Activated T-helper 17 cell treated with anti-CD3 and anti-CD28 coated beads, Interleukin-2, amount 50 U/mL, for 72 hours (primary cell): ENCODE measurements at regions not wholly inside any gene's neighbourhood (a gene's known extent, or its start where the extent isn't known, plus 50 kb on each side); places are given as distances from the start of the nearest gene placed in this dataset.
"Not testable (repeated sequence)": the region's sequence is repeated elsewhere in the genome, so short reads cannot be mapped to it uniquely, and the experiment has no call there.

Source experiments
- ATAC-seq: fragments of 150-1000 bp; cut with Tn5 transposase; replicated peaks from 2 replicates; pipeline ENCODE4 v1.10.0; 2021; ENCODE audit warnings: mild to moderate bottlenecking, moderate library complexity
- H3K27ac Mint-ChIP-seq: one replicate; pipeline ENCODE4 v1.8.0; 2022; ENCODE audit warnings: mixed read lengths
- H3K27me3 Mint-ChIP-seq: one replicate; pipeline ENCODE4 v1.8.0; 2022; ENCODE audit warnings: mixed read lengths
- H3K36me3 Mint-ChIP-seq: one replicate; pipeline ENCODE4 v1.8.0; 2022; ENCODE audit warnings: low read depth, mild to moderate bottlenecking, mixed read lengths
- H3K4me1 Mint-ChIP-seq: one replicate; pipeline ENCODE4 v1.8.0; 2022; ENCODE audit warnings: mixed read lengths
- H3K4me3 Mint-ChIP-seq: one replicate; pipeline ENCODE4 v1.8.0; 2022; ENCODE audit warnings: mild to moderate bottlenecking, mixed read lengths
- H3K9me3 Mint-ChIP-seq: one replicate; pipeline ENCODE4 v1.8.0; 2022; ENCODE audit warnings: mixed read lengths

DNA sequence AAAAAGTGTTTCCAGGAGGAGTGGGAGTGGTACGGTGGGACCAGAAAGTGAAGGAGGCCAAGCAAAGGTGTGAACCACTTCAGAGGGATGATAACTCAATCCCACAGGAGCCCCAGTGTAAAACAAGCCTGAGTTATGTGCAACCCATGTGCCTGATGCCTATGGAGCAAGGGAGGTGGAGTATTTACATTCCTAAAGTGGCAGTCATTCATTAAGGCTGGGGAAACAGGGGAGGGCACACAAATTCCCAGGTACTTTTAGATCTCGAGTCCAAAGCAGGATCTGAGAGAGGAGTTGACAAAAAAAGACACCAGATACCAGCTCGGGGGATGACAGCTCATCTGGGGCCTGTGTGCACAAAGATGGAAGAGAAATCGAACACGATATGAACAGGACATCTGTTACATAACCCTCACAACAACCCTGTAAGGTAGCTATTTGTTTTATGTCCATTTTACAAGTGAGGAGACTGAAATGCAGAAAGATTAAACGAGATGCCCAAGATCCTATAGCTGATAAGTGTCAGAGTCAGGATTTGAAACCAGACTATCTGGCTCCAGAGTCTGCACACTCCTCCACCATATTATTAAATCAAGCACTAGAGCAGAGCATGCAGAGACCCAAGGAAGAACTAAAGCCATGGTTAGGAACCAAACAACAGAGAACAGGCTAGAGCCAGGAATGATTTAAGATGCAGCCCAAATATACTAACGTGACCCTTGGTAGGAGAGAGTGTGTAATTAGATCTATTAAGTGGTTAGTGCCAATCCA is 91.9 kb upstream of the MAPK10 start:
- no peak for ATAC-seq
- Mint-ChIP-seq H3K9me3 (no peaks in the 10 kb centered on the region), H3K36me3 (no peaks in the 10 kb centered on the region), H3K27ac (no peak overlapping the region), H3K4me1 (peaks cover 3% of the 10 kb centered on the region), H3K4me3 (no peak overlapping the region), H3K27me3 (peaks cover 31% of the 10 kb centered on the region)

DNA sequence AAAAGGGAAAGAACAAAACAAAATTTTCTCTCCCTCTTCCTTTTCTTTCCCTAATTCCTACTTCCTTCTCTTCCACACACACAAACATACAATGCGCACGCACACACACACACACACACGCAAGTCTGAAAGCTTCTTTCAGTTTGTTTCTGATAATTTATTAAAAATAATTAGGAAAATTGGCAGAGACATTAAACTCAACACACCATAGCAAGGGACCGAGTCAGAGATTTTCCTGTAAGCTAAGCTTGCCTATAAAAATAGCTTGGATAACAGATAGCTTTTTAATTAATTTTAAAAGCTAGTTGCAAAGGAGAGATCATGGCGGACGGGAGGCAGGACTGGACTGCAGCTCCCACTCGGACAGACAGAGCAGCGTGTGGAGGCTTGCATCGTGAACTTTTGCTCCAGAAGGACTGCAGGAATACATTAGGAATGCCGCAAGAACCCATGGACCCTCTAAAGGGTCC is 92.6 kb upstream of the MAPK10 start:
- H3K36me3 Mint-ChIP-seq, result no peaks in the 10 kb centered on the region
- H3K27ac Mint-ChIP-seq, result no peak overlapping the region
- ATAC-seq, result no peak
- no peak overlapping the region for H3K4me3 Mint-ChIP-seq
- peaks cover 27% of the 10 kb centered on the region for H3K27me3 Mint-ChIP-seq
- H3K4me1 Mint-ChIP-seq, result peaks cover 3% of the 10 kb centered on the region
- H3K9me3 Mint-ChIP-seq, result no peaks in the 10 kb centered on the region

DNA sequence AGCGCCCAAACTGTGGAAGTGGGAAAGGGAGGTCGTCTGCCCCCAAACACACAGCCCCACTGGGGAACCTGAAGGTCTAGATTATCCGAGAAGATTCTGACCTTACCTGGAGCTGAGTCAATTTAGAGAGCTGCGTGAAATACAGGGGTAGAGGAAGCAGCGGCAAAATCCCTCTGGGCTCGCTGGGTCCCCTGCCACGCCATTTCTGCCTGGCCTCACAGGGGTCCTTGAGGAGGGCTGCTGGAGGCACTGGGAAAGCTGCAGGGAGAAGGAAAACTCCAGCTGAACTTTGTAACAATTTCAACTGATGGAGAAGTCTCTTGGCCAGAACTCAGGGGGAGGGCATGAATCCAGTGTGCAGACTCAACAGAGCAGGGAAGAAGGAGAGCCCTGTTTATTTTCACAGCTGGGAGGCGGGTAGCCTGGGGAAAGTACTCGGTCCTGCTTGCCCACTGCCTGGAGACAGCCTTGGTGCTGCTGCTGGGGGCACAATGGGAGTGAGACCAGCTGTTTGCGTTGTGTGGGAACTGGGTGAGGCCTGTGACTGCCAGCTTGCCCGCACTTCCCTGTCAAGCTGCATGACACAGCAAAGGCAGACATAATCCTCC is 93.2 kb upstream of the MAPK10 start:
- ATAC-seq, result no peak
- Mint-ChIP-seq H3K4me1 (peaks cover 3% of the 10 kb centered on the region), H3K9me3 (no peaks in the 10 kb centered on the region), H3K4me3 (no peak overlapping the region), H3K36me3 (no peaks in the 10 kb centered on the region), H3K27ac (no peak overlapping the region), H3K27me3 (peaks cover 27% of the 10 kb centered on the region)

DNA sequence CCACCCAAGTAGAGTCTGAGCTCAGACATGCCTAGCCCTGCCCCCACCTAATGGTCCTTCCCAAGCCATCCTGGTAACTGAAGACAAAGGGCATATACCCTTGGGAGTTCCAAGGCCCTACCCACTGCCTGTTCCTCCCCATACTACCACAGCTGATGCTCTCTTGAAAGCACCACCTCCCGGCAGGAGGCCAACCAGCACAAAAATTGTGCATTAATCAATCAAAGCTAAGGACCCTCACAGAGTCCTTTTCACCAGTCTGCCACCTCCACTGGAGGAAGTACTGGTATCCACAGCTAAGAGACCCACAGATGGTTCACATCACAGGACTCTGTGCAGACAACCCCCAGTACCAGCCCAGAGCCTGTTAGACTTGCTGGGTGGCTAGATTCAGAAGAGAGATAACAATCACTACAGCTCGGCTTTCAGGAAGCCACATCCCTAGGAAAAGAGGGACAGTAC is 93.8 kb upstream of the MAPK10 start:
- H3K4me1 Mint-ChIP-seq, H3K36me3 Mint-ChIP-seq, H3K4me3 Mint-ChIP-seq, H3K27ac Mint-ChIP-seq, ATAC-seq, H3K9me3 Mint-ChIP-seq: not testable (repeated sequence)
- H3K27me3 Mint-ChIP-seq, result peaks cover 27% of the 10 kb centered on the region

DNA sequence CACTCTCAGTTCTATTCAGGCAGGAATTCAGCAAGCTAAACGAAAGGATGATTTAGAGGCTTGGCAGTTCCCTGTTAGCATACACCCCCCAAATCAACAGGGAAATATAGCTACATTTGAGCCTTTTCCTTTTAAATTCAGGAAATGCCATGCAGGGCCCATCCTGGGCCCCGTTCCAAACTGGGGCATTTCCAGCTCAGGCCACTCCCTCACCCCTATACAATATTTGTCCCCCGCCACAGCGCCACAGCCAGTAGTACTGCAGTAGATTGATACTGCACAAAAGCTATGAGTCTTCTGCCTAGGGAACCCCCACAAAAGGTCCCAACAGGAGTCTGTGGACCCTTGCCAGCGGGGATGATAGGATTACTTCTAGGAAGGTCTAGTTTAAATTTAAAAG is 102.0 kb upstream of the MAPK10 start:
- no peaks in the 10 kb centered on the region for H3K36me3 Mint-ChIP-seq
- H3K27ac Mint-ChIP-seq, result no peak overlapping the region

DNA sequence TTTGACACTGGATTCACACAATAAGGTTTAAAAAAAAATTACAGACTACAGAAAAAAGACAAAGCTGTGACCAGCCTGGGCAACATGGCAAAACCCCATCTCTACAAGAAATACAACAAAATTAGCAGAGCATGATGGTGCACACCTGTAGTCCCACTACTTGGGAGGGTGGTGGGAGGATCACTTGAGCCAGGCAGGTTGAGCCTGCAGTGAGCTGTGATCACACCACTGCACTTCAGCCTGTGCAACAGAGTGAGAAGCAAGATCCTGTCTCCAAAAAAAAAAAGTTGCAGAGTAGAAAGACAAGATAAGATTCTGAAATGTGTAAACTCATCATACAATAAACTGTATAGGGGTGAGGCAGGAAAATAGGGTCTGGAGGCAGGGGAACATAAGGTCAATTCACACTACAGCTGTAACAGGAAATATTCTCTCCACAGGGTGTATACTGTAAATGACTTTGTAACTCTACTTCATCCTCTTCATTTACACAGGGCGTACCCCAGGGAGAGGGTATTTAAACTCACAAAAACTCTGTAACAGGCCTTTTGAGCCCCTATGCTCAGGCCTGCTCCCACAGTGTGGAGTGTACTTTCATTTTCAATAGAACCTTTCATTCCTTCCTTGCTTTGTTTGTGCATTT is 112.6 kb upstream of the MAPK10 start:
- no peak for ATAC-seq
- Mint-ChIP-seq H3K27me3 (peaks cover 9% of the 10 kb centered on the region), H3K4me3 (no peak overlapping the region), H3K36me3 (no peaks in the 10 kb centered on the region), H3K4me1 (no peaks in the 10 kb centered on the region), H3K9me3 (no peaks in the 10 kb centered on the region), H3K27ac (no peak overlapping the region)

More for the DNA sequence above, 102.0 kb upstream of the MAPK10 start:
- no peak for ATAC-seq
- Mint-ChIP-seq H3K9me3 (peaks cover 4% of the 10 kb centered on the region), H3K4me1 (no peaks in the 10 kb centered on the region), H3K4me3 (no peak overlapping the region), H3K27me3 (peaks cover 4% of the 10 kb centered on the region)

DNA sequence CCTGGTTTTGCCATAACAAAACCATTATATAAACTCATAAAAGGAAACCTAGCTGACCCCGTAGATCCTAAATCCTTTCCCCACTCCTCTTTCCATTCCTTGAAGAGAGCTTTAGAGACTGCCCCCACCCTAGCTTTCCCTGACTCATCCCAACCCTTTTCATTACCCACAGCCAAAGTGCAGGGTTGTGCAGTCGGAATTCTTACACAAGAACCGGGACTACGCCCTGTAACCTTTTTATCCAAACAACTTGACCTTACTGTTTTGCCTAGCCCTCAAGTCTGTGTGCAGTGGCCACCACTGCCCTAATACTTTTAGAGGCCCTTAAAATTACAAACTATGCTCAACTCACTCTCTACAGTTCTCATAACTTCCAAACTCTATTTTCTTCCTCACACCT is 116.0 kb upstream of the PTPN13 start:
- H3K36me3 Mint-ChIP-seq, H3K27ac Mint-ChIP-seq, H3K9me3 Mint-ChIP-seq, H3K4me1 Mint-ChIP-seq, ATAC-seq, H3K4me3 Mint-ChIP-seq, H3K27me3 Mint-ChIP-seq: not testable (repeated sequence)

DNA sequence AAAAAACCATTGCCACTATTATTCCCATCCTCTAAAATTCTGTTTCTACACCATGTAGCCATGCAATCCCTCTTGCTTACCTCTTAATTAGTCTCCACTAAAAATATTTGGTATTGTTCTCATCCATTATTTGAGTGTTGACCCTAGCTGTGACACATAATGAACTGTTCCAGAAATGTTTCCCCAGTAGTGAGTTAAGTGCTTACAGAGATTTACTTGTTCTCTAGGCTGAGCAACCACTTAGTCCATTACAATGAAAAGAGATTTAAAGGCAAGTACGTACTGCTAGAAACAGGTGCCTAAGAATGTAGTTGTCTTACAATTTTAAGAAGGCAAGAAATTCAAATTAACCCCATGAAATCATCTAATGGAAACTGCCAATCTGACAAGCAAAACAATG is 112.7 kb upstream of the PTPN13 start:
- no peaks in the 10 kb centered on the region for H3K36me3 Mint-ChIP-seq
- H3K4me1 Mint-ChIP-seq, result no peaks in the 10 kb centered on the region
- no peaks in the 10 kb centered on the region for H3K9me3 Mint-ChIP-seq
- H3K27me3 Mint-ChIP-seq, result no peaks in the 10 kb centered on the region
- H3K27ac Mint-ChIP-seq, result no peak overlapping the region
- no peak for ATAC-seq
- H3K4me3 Mint-ChIP-seq, result no peak overlapping the region

DNA sequence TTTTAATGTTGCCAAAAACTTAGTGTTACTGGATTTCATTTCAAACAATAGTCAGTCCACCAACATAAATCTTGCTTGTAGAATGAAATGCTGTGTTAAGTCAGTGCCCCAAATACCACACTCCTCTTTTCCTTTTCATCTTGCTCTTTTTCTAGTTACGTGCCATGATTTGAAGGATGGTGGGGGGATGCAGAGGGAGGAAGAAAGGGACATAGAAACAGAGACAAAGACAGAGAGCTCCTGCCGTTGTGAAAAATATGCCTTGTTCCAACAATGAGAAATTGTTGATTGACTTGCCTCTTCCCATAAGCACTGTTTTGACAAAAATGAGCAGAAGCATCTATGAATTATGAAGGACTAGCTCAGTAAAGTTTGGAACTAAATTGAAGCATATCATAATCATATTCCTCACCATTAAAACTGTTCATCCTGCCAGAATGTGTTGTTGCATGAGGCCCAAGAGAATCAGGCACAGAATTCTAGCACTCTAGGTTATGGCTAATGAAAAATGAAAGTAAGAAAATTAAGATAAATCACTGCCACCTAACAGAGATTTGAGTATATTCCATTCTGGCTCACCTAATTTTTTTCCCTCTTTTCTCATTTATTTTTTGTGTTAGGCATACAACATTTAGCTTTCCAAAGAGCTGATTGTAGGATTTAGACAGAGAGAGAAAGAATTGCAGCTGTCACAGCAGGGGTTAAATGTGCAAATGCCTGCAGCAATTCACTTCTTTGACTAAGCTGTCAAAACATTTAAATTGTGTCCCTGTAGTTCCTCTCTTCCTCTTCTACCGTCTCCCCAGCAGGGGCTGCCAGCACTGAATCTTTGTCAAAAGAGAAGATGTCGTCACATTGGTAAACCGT is 111.6 kb upstream of the PTPN13 start:
- H3K27ac Mint-ChIP-seq, result no peak overlapping the region
- H3K27me3 Mint-ChIP-seq, result no peaks in the 10 kb centered on the region
- no peak for ATAC-seq
- H3K36me3 Mint-ChIP-seq, result no peaks in the 10 kb centered on the region
- H3K4me3 Mint-ChIP-seq, result no peak overlapping the region
- no peaks in the 10 kb centered on the region for H3K4me1 Mint-ChIP-seq
- H3K9me3 Mint-ChIP-seq, result no peaks in the 10 kb centered on the region

DNA sequence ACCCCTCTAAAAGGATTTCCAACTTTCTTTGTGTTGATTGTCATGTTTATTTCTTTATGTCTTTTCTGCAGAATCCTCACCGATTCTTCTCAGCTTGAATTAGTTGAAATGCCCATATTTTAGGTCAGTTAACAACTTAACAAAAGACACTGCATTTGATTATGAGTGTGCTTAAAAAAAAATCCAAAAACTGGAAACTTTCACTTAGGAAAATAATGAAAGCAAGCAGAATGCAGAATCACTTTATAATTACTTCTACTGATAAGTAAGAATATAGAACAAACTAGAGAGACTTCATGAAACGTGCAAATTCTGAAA is 111.0 kb upstream of the PTPN13 start:
- Mint-ChIP-seq H3K27ac (no peak overlapping the region), H3K4me3 (no peak overlapping the region), H3K9me3 (no peaks in the 10 kb centered on the region), H3K36me3 (no peaks in the 10 kb centered on the region), H3K27me3 (no peaks in the 10 kb centered on the region), H3K4me1 (no peaks in the 10 kb centered on the region)
- ATAC-seq, result no peak

DNA sequence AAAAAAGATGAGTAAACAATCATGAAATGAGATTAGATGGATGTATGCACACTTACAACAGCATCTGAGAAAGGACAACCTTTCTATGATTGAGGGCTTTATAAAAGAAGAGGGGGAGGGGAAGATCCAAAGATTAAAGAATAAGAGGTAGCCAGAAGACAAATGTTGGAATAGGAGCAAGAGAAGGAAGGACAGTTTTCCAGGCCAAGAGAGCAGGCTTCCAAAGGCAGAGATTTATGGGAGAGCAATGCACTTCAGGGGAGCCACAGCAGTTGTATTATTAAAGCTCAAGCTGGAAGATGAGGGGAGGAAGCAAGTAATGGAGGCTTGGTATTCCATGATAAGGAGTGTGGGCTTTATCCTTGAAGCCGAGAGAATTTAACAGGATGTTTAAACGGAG is 110.3 kb upstream of the PTPN13 start:
- Mint-ChIP-seq H3K27me3 (no peaks in the 10 kb centered on the region), H3K4me3 (no peak overlapping the region), H3K4me1 (no peaks in the 10 kb centered on the region), H3K36me3 (no peaks in the 10 kb centered on the region), H3K27ac (no peak overlapping the region), H3K9me3 (no peaks in the 10 kb centered on the region)
- no peak for ATAC-seq

DNA sequence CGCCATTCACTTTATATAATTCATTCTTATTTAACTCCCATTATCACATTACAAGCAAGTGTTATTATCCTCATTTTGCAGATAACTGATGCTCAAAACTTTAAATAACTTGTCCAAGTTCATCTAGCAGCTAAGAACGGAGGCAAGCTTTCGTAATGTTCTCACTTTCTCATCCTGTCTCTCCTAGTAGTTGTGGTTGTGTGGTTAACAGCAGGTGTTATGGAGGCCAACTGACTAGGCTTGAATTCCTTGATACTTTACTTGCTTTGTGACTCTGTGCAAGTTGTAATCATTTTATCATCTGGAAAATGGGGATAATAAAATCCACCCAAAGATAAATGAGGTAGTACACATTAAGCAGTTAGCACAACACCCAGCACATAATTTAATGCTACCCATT is 109.9 kb upstream of the PTPN13 start:
- Mint-ChIP-seq H3K4me1 (no peaks in the 10 kb centered on the region), H3K9me3 (no peaks in the 10 kb centered on the region), H3K4me3 (no peak overlapping the region), H3K27ac (no peak overlapping the region), H3K27me3 (no peaks in the 10 kb centered on the region), H3K36me3 (no peaks in the 10 kb centered on the region)
- ATAC-seq, result no peak

DNA sequence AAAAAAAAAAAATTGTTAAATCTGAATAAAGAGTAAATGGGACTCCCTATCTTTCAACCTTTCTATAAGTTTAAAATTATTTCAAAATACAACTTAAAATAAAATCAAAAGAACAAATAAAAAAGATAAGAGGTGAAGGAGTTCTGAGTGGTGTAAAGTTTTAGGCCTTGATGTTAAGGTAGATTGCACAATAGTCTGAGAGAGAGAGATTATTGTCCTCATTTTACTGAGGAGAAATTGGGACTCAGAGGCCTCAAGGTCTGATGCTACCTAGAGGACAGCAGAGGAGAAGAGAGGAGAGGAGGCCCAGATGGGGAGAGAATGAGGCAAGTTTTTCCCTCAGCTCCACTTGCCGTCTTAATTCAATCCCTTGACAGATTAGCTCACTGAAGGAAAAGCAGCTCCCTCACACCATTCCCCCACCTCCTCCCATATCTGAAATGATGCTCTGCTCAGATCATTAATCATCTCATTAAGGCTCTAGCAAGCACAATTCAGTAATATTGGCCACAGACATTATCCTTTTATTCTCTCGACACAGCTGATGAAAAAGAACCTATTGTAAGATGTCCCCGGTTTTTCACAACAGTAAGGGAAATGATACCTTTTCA is 106.3 kb upstream of the PTPN13 start:
- Mint-ChIP-seq H3K4me3 (no peak overlapping the region), H3K27ac (no peak overlapping the region), H3K4me1 (no peaks in the 10 kb centered on the region), H3K27me3 (no peaks in the 10 kb centered on the region), H3K9me3 (no peaks in the 10 kb centered on the region), H3K36me3 (no peaks in the 10 kb centered on the region)
- ATAC-seq, result no peak

DNA sequence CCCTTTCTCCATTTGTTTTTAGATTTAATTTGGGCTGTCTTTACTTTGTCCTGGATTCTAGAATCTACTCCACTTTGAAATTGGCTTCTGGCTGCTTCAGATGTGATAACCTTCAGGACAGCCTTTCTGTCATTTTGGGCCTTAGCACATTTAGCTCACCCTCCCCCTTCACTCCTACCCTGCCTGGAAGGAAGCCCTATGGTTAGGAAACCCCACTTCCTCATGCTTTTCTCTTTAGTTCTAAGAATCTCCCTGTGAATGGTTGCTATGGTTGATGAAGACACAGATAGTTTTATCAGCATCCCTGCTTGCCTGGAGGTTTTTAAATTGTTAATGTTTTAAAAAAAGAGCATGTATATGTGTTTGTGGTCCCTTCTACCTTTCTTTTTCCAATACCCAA is 100.7 kb upstream of the PTPN13 start:
- no peak for ATAC-seq
- Mint-ChIP-seq H3K36me3 (no peaks in the 10 kb centered on the region), H3K4me3 (no peak overlapping the region), H3K27ac (no peak overlapping the region), H3K4me1 (no peaks in the 10 kb centered on the region), H3K27me3 (no peaks in the 10 kb centered on the region), H3K9me3 (no peaks in the 10 kb centered on the region)
